ENCODE measurements at regions not wholly inside any gene's neighbourhood (a gene's known extent, or its start where the extent isn't known, plus 50 kb on each side); places are given as distances from the start of the nearest gene placed in this dataset.

GRCh38 chr4:104751468-104751867 lies 256.8 kb upstream of the CXXC4 start:
- Histone ChIP-seq H3F3A (ENCODE audit: low read length, unreplicated experiment) (no peaks in the 10 kb centered on the region), H3K9me3 (ENCODE audit: low read length) (no peaks in the 10 kb centered on the region), H3K4me3 (ENCODE audit: low read length) (no peak overlapping the region), H4K20me1 (ENCODE audit: low read length) (no peaks in the 10 kb centered on the region), H2AFZ (ENCODE audit: low read length) (no peak overlapping the region), H3K9ac (ENCODE audit: low read length) (no peak overlapping the region), H3K27ac (ENCODE audit: low read length) (no peak overlapping the region), H3K9me2 (replicated peaks; ENCODE audit: low read length) (no peaks in the 10 kb centered on the region), H3K4me1 (ENCODE audit: insufficient read depth, low read length) (peaks cover 25% of the 10 kb centered on the region), H3K27me3 (ENCODE audit: low read length) (no peaks in the 10 kb centered on the region), H3K79me2 (ENCODE audit: low read length) (no peaks in the 10 kb centered on the region), H3K36me3 (ENCODE audit: low read depth, low read length) (no peaks in the 10 kb centered on the region), H3K4me2 (ENCODE audit: low read length) (no peak overlapping the region)
- intact Hi-C loops (cut with micrococcal nuclease): no loop called here
- ATAC-seq: no peak
- CTCF ChIA-PET: no interaction called here
- no peak for DNase-seq
- TF ChIP-seq EZH2 (IDR thresholded peaks at IDR 0.05; ENCODE audit: low read length, unreplicated experiment): no peak
- BruUV-seq (replicated peaks): no TSS peak
- POLR2A ChIA-PET (ENCODE audit: unreplicated experiment): no interaction called here

GRCh38 chr4:104752337-104752736 lies 257.6 kb upstream of the CXXC4 start:
- Histone ChIP-seq H3K79me2 (ENCODE audit: low read length) (no peaks in the 10 kb centered on the region), H4K20me1 (ENCODE audit: low read length) (no peaks in the 10 kb centered on the region), H3K4me1 (ENCODE audit: insufficient read depth, low read length) (peaks cover 21% of the 10 kb centered on the region), H3K9ac (ENCODE audit: low read length) (no peak overlapping the region), H3K9me2 (replicated peaks; ENCODE audit: low read length) (no peaks in the 10 kb centered on the region), H3K4me2 (ENCODE audit: low read length) (no peak overlapping the region), H3K27ac (ENCODE audit: low read length) (no peak overlapping the region), H2AFZ (ENCODE audit: low read length) (no peak overlapping the region), H3K27me3 (ENCODE audit: low read length) (no peaks in the 10 kb centered on the region), H3K4me3 (ENCODE audit: low read length) (no peak overlapping the region), H3K36me3 (ENCODE audit: low read depth, low read length) (no peaks in the 10 kb centered on the region), H3F3A (ENCODE audit: low read length, unreplicated experiment) (no peaks in the 10 kb centered on the region), H3K9me3 (ENCODE audit: low read length) (no peaks in the 10 kb centered on the region)
- DNase-seq: no peak
- intact Hi-C loops (cut with micrococcal nuclease): no loop called here
- no TSS peak for BruUV-seq (replicated peaks)
- no peak for ATAC-seq
- POLR2A ChIA-PET (ENCODE audit: unreplicated experiment): no interaction called here
- TF ChIP-seq EZH2 (IDR thresholded peaks at IDR 0.05; ENCODE audit: low read length, unreplicated experiment): no peak
- no peak for TF ChIP-seq EZH2phosphoT487 (IDR thresholded peaks at IDR 0.05; ENCODE audit: borderline replicate concordance, low read length)
- no peak for TF ChIP-seq CTCF (conservative IDR thresholded peaks at IDR 0.05; ENCODE audit: low read depth, low read length)
- CTCF ChIA-PET: no interaction called here

- TF ChIP-seq EZH2phosphoT487 (IDR thresholded peaks at IDR 0.05; ENCODE audit: borderline replicate concordance, low read length) (no peak), CTCF (conservative IDR thresholded peaks at IDR 0.05; ENCODE audit: low read depth, low read length) (no peak), EZH2 (IDR thresholded peaks at IDR 0.05; ENCODE audit: low read length, unreplicated experiment) (no peak)
- H3F3A ChIP-seq (ENCODE audit: low read length, unreplicated experiment): no peaks in the 10 kb centered on the region
- no peak overlapping the region for H2AFZ ChIP-seq (ENCODE audit: low read length)
- H3K9ac ChIP-seq (ENCODE audit: low read length): no peak overlapping the region
- ChIA-PET CTCF (no interaction called here), POLR2A (ENCODE audit: unreplicated experiment) (no interaction called here)
- H3K9me3 ChIP-seq (ENCODE audit: low read length): no peaks in the 10 kb centered on the region
- no peaks in the 10 kb centered on the region for H3K27me3 ChIP-seq (ENCODE audit: low read length)
- H3K4me2 ChIP-seq (ENCODE audit: low read length): no peak overlapping the region
- H3K79me2 ChIP-seq (ENCODE audit: low read length): no peaks in the 10 kb centered on the region
- intact Hi-C loops (cut with micrococcal nuclease): no loop called here
- H3K9me2 ChIP-seq (replicated peaks; ENCODE audit: low read length): no peaks in the 10 kb centered on the region
- H4K20me1 ChIP-seq (ENCODE audit: low read length): no peaks in the 10 kb centered on the region
- DNase-seq (no peak), ATAC-seq (no peak)
- H3K36me3 ChIP-seq (ENCODE audit: low read depth, low read length): no peaks in the 10 kb centered on the region
- BruUV-seq (replicated peaks): no TSS peak
- H3K4me1 ChIP-seq (ENCODE audit: insufficient read depth, low read length): no peaks in the 10 kb centered on the region
- H3K4me3 ChIP-seq (ENCODE audit: low read length): no peak overlapping the region
- H3K27ac ChIP-seq (ENCODE audit: low read length): no peak overlapping the region
These were observed 262.1 kb upstream of the CXXC4 start for GRCh38 chr4:104756837-104757236.

Measured in PC-3 (cell line).